Spleen (tissue), 7 donors: ENCODE measurements at regions not wholly inside any gene's neighbourhood (a gene's known extent, or its start where the extent isn't known, plus 50 kb on each side); places are given as distances from the start of the nearest gene placed in this dataset.

Source experiments
- POLR2A ChIP-seq, 3 donors: fragments of 450-650 bp; IDR thresholded peaks; one replicate each; pipeline ENCODE4 v1.5.1; 2017; ENCODE audit warnings: antibody characterized with exemption in 3 of 3, mild to moderate bottlenecking in 1 of 3
- POLR2AphosphoS5 ChIP-seq, 3 donors: sonication (generic); formaldehyde crosslinking; IDR thresholded peaks; one replicate each; pipeline ENCODE4 v1.5.1; 2017; ENCODE audit warnings: antibody characterized with exemption in 3 of 3
- TF ChIP-seq, protein P1 (sequence below), 11 experiments: fragments of 200-600 bp in 7 of 11; fragments of 450-650 bp in 4 of 11; sonication (generic) in 4 of 11; IDR thresholded peaks in 8 of 11; conservative IDR thresholded peaks in 3 of 11; 1 replicate in 7 of 11; 2 replicates in 4 of 11; pipeline versions ENCODE4 v1.4.0 to v1.8.0; 2016 to 2021; ENCODE audit warnings: antibody characterized with exemption in 11 of 11, inconsistent platforms in 4 of 11, mild to moderate bottlenecking in 1 of 11
- donor health status: DM: no; HTN: no; CAD: no; lungs with moderate emphysema.
- donor health status: DM: no; HTN: no; CAD: no.
- donor health status: DM: no; HTN: no; CAD: no.

DNA sequence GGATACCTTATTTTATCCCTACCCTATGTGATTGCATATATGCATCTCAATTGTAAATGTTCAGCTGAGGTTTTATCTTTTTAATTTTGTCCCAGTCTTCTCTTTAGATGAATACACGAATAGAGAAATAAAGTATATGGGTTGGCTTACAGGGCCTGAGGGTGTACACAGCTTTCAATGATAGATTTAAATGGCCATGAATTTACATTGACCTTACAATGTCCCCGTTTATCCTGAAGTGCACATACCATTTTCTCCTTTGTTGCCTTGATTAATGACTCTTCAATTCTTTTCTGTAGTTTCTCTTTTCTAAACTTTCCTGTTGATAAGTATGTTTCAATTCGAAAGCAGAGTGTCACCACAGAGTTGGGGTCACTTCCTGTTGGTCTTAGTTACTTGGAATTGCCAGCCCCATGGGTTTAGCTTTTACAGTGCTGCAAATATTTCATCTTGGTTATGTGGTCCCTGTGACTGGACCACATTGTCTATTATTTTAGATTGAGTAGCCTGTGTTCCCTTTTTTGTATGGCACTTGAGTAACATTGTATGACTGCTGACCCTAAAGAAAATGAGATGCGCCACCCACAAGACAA lies 1616.3 kb upstream of the ACVR2A start:
- no peak for TF ChIP-seq POLR2A (IDR thresholded peaks at IDR 0.05)
- no peak for TF ChIP-seq POLR2AphosphoS5 (IDR thresholded peaks at IDR 0.05)
- TF ChIP-seq, protein P1, sequence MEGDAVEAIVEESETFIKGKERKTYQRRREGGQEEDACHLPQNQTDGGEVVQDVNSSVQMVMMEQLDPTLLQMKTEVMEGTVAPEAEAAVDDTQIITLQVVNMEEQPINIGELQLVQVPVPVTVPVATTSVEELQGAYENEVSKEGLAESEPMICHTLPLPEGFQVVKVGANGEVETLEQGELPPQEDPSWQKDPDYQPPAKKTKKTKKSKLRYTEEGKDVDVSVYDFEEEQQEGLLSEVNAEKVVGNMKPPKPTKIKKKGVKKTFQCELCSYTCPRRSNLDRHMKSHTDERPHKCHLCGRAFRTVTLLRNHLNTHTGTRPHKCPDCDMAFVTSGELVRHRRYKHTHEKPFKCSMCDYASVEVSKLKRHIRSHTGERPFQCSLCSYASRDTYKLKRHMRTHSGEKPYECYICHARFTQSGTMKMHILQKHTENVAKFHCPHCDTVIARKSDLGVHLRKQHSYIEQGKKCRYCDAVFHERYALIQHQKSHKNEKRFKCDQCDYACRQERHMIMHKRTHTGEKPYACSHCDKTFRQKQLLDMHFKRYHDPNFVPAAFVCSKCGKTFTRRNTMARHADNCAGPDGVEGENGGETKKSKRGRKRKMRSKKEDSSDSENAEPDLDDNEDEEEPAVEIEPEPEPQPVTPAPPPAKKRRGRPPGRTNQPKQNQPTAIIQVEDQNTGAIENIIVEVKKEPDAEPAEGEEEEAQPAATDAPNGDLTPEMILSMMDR (IDR thresholded peaks at IDR 0.05 in 8 of 11, conservative IDR thresholded peaks at IDR 0.05 in 3 of 11): no peak
